ENCODE measurements at regions not wholly inside any gene's neighbourhood (a gene's known extent, or its start where the extent isn't known, plus 50 kb on each side); places are given as distances from the start of the nearest gene placed in this dataset.

GRCh38 chr5:2165615-2166305 is 283.0 kb upstream of the IRX4 start:
- Histone ChIP-seq H3K4me1 (no peaks in the 10 kb centered on the region), H3K36me3 (no peaks in the 10 kb centered on the region), H3K9me3 (no peaks in the 10 kb centered on the region), H3K4me3 (no peak overlapping the region), H3K27me3 (no peaks in the 10 kb centered on the region), H3K27ac (no peak overlapping the region), H3K9ac (ENCODE audit: low read depth in 2 of 2, low read length in 2 of 2) (no peak overlapping the region)
- intact Hi-C loops (cut with DNase I): no loop called here
- no peak for TF ChIP-seq CTCF (IDR thresholded peaks at IDR 0.05)
- no peak for DNase-seq

- Histone ChIP-seq H3K27ac (no peak overlapping the region), H3K4me1 (no peaks in the 10 kb centered on the region), H3K4me3 (no peak overlapping the region), H3K36me3 (no peaks in the 10 kb centered on the region), H3K9me3 (no peaks in the 10 kb centered on the region), H3K9ac (ENCODE audit: low read depth in 2 of 2, low read length in 2 of 2) (no peak overlapping the region), H3K27me3 (no peaks in the 10 kb centered on the region)
- no peak for TF ChIP-seq CTCF (IDR thresholded peaks at IDR 0.05)
- intact Hi-C loops (cut with DNase I): no loop called here
- no peak for DNase-seq
Measured at GRCh38 chr5:2165203-2165602, 282.5 kb upstream of the IRX4 start.

- Histone ChIP-seq H3K9ac (ENCODE audit: low read depth in 2 of 2, low read length in 2 of 2) (no peak overlapping the region), H3K4me1 (no peaks in the 10 kb centered on the region), H3K4me3 (no peak overlapping the region), H3K36me3 (no peaks in the 10 kb centered on the region), H3K27ac (no peak overlapping the region), H3K27me3 (no peaks in the 10 kb centered on the region), H3K9me3 (no peaks in the 10 kb centered on the region)
- TF ChIP-seq CTCF (IDR thresholded peaks at IDR 0.05): no peak
- DNase-seq: no peak
- intact Hi-C loops (cut with DNase I): no loop called here
Measured at GRCh38 chr5:2164586-2164985, 281.9 kb upstream of the IRX4 start.

GRCh38 chr5:2163940-2164490 is 281.3 kb upstream of the IRX4 start:
- no peak for DNase-seq
- Histone ChIP-seq H3K9me3 (no peaks in the 10 kb centered on the region), H3K36me3 (no peaks in the 10 kb centered on the region), H3K4me1 (no peaks in the 10 kb centered on the region), H3K27ac (no peak overlapping the region), H3K9ac (ENCODE audit: low read depth in 2 of 2, low read length in 2 of 2) (no peak overlapping the region), H3K4me3 (no peak overlapping the region), H3K27me3 (no peaks in the 10 kb centered on the region)
- intact Hi-C loops (cut with DNase I): no loop called here
- TF ChIP-seq CTCF (IDR thresholded peaks at IDR 0.05): no peak

- intact Hi-C loops (cut with DNase I): no loop called here
- Histone ChIP-seq H3K4me3 (no peak overlapping the region), H3K27ac (no peak overlapping the region), H3K9me3 (no peaks in the 10 kb centered on the region), H3K36me3 (no peaks in the 10 kb centered on the region), H3K4me1 (no peaks in the 10 kb centered on the region), H3K27me3 (no peaks in the 10 kb centered on the region), H3K9ac (ENCODE audit: low read depth in 2 of 2, low read length in 2 of 2) (no peak overlapping the region)
- DNase-seq: no peak
- TF ChIP-seq CTCF (IDR thresholded peaks at IDR 0.05): no peak
Measured at GRCh38 chr5:2163060-2163856, 280.5 kb upstream of the IRX4 start.

All from colonic mucosa (tissue), 4 donors.